ENCODE measurements at regions not wholly inside any gene's neighbourhood (a gene's known extent, or its start where the extent isn't known, plus 50 kb on each side); places are given as distances from the start of the nearest gene placed in this dataset.
"Not testable (repeated sequence)": the region's sequence is repeated elsewhere in the genome, so short reads cannot be mapped to it uniquely, and the experiment has no call there.

- not testable (repeated sequence) for TF ChIP-seq CTCF (conservative IDR thresholded peaks at IDR 0.05; ENCODE audit: low read length); EZH2phosphoT487 (IDR thresholded peaks at IDR 0.05; ENCODE audit: borderline replicate concordance, low read depth, low read length)
Measured at GRCh38 chr1:31495770-31496169, 80.5 kb upstream of the TINAGL1 start.

All from OCI-LY7 (cell line).